ENCODE measurements at regions not wholly inside any gene's neighbourhood (a gene's known extent, or its start where the extent isn't known, plus 50 kb on each side); places are given as distances from the start of the nearest gene placed in this dataset.

- no peak overlapping the region for H3K27ac ChIP-seq (ENCODE audit: low read length)
- no peak overlapping the region for H2AFZ ChIP-seq (ENCODE audit: low read depth, low read length)
- H3K9me2 ChIP-seq (ENCODE audit: insufficient read depth, low read length) = no peaks in the 10 kb centered on the region
- H3K9me3 ChIP-seq (ENCODE audit: low read length) = no peaks in the 10 kb centered on the region
- H3K79me2 ChIP-seq (replicated peaks; ENCODE audit: insufficient read depth, low read length) = no peaks in the 10 kb centered on the region
- H3F3A ChIP-seq (ENCODE audit: insufficient read depth, low read length, poor library complexity, severe bottlenecking) = no peaks in the 10 kb centered on the region
- no peak overlapping the region for H3K9ac ChIP-seq (ENCODE audit: low read length)
- no peaks in the 10 kb centered on the region for H3K36me3 ChIP-seq (ENCODE audit: insufficient read depth, low read length)
- no peaks in the 10 kb centered on the region for H3K27me3 ChIP-seq (ENCODE audit: insufficient read depth, low read depth, low read length)
- no peak overlapping the region for H3K4me2 ChIP-seq (ENCODE audit: low read length)
- H3K4me3 ChIP-seq (ENCODE audit: low read length) = no peak overlapping the region
- H4K20me1 ChIP-seq (ENCODE audit: insufficient read depth) = no peaks in the 10 kb centered on the region
- no peak for TF ChIP-seq SMC3 (conservative IDR thresholded peaks at IDR 0.05; ENCODE audit: poor library complexity)
- TF ChIP-seq POLR2AphosphoS5 (IDR thresholded peaks at IDR 0.05) = no peak
- TF ChIP-seq EZH2 (IDR thresholded peaks at IDR 0.05; ENCODE audit: borderline replicate concordance, insufficient read depth, low read length, poor library complexity, severe bottlenecking) = no peak
- TF ChIP-seq CTCF (IDR thresholded peaks at IDR 0.05; ENCODE audit: poor library complexity, severe bottlenecking) = no peak
- TF ChIP-seq EP300 (conservative IDR thresholded peaks at IDR 0.05; ENCODE audit: poor library complexity, severe bottlenecking) = no peak
- no peak for TF ChIP-seq MXI1 (conservative IDR thresholded peaks at IDR 0.05; ENCODE audit: poor library complexity, severe bottlenecking)
- no peak for TF ChIP-seq TAF1 (IDR thresholded peaks at IDR 0.05; ENCODE audit: low read depth)
- TF ChIP-seq REST (IDR thresholded peaks at IDR 0.05; ENCODE audit: borderline replicate concordance) = no peak
- no peak for TF ChIP-seq RAD21 (conservative IDR thresholded peaks at IDR 0.05)
Measured at GRCh38 chr2:60163691-60164090, 389.8 kb downstream of the BCL11A start.

- no peak overlapping the region for H3K9ac ChIP-seq (ENCODE audit: low read length)
Measured at GRCh38 chr2:60159519-60159918, 393.9 kb downstream of the BCL11A start.

More at GRCh38 chr2:60159519-60159918, 393.9 kb downstream of the BCL11A start:
- Histone ChIP-seq H3F3A (ENCODE audit: insufficient read depth, low read length, poor library complexity, severe bottlenecking) (no peaks in the 10 kb centered on the region), H2AFZ (ENCODE audit: low read depth, low read length) (no peak overlapping the region), H3K27ac (ENCODE audit: low read length) (no peak overlapping the region), H4K20me1 (ENCODE audit: insufficient read depth) (no peaks in the 10 kb centered on the region), H3K27me3 (ENCODE audit: insufficient read depth, low read depth, low read length) (no peaks in the 10 kb centered on the region), H3K9me2 (ENCODE audit: insufficient read depth, low read length) (no peaks in the 10 kb centered on the region), H3K9me3 (ENCODE audit: low read length) (no peaks in the 10 kb centered on the region), H3K79me2 (replicated peaks; ENCODE audit: insufficient read depth, low read length) (no peaks in the 10 kb centered on the region), H3K36me3 (ENCODE audit: insufficient read depth, low read length) (no peaks in the 10 kb centered on the region), H3K4me2 (ENCODE audit: low read length) (no peak overlapping the region), H3K4me3 (ENCODE audit: low read length) (no peak overlapping the region)
- no peak for TF ChIP-seq CTCF (IDR thresholded peaks at IDR 0.05; ENCODE audit: poor library complexity, severe bottlenecking)
- TF ChIP-seq EZH2 (IDR thresholded peaks at IDR 0.05; ENCODE audit: borderline replicate concordance, insufficient read depth, low read length, poor library complexity, severe bottlenecking) = no peak
- TF ChIP-seq TAF1 (IDR thresholded peaks at IDR 0.05; ENCODE audit: low read depth) = no peak
- no peak for TF ChIP-seq REST (IDR thresholded peaks at IDR 0.05; ENCODE audit: borderline replicate concordance)
- no peak for TF ChIP-seq EP300 (conservative IDR thresholded peaks at IDR 0.05; ENCODE audit: poor library complexity, severe bottlenecking)
- no peak for TF ChIP-seq SMC3 (conservative IDR thresholded peaks at IDR 0.05; ENCODE audit: poor library complexity)
- TF ChIP-seq MXI1 (conservative IDR thresholded peaks at IDR 0.05; ENCODE audit: poor library complexity, severe bottlenecking) = no peak
- TF ChIP-seq POLR2AphosphoS5 (IDR thresholded peaks at IDR 0.05) = no peak
- no peak for TF ChIP-seq RAD21 (conservative IDR thresholded peaks at IDR 0.05)
